Common myeloid progenitor, CD34-positive (primary cell): ENCODE measurements at regions not wholly inside any gene's neighbourhood (a gene's known extent, or its start where the extent isn't known, plus 50 kb on each side); places are given as distances from the start of the nearest gene placed in this dataset.

Source experiments
- CTCF ChIA-PET: fragments of 350-600 bp; sonication (Branson Sonifier 250); formaldehyde crosslinking; loops from one replicate; lab custom pipeline; 2021; ENCODE audit warnings: antibody characterized with exemption; lab: Charles Lee
- POLR2A ChIA-PET: fragments of 350-600 bp; sonication (Branson Sonifier 250); formaldehyde crosslinking; loops from one replicate; lab custom pipeline; 2021; ENCODE audit warnings: antibody characterized with exemption; lab: Charles Lee
- DNase-seq, 3 donors: peaks; one replicate each; pipeline versions ENCODE4 v3.0.0 to v3.0.0-alpha.2; 2013
- H3K27ac ChIP-seq, 2 experiments: 1 replicate in 1 of 2; 2 replicates in 1 of 2; pipeline ENCODE4 v1.7.0; 2013; ENCODE audit warnings: inconsistent platforms in 2 of 2, low read length in 2 of 2, mild to moderate bottlenecking in 2 of 2, low read depth in 1 of 2, moderate library complexity in 1 of 2; ENCODE audit not compliant: severe bottlenecking in 2 of 2, insufficient read depth in 1 of 2, poor library complexity in 1 of 2
- H3K27me3 ChIP-seq, 5 experiments: replicated peaks in 2 of 5; 1 replicate in 3 of 5; 2 replicates in 2 of 5; pipeline versions ENCODE4 v1.6.1 to v1.7.0; 2013; ENCODE audit warnings: low read length in 4 of 5, mild to moderate bottlenecking in 2 of 5, moderate library complexity in 2 of 5, inconsistent platforms in 1 of 5; ENCODE audit not compliant: insufficient read depth in 5 of 5, control insufficient read depth in 4 of 5
- H3K36me3 ChIP-seq, 4 experiments: 1 replicate in 2 of 4; 2 replicates in 2 of 4; pipeline versions ENCODE4 v1.6.1 to v1.7.0; 2013; ENCODE audit warnings: low read length in 3 of 4, control low read depth in 1 of 4, mild to moderate bottlenecking in 1 of 4; ENCODE audit not compliant: control insufficient read depth in 4 of 4, insufficient read depth in 4 of 4
- H3K4me1 ChIP-seq, 4 experiments: 1 replicate in 3 of 4; 2 replicates in 1 of 4; pipeline versions ENCODE4 v1.6.1 to v1.7.1; 2013; ENCODE audit warnings: low read length in 3 of 4, mild to moderate bottlenecking in 3 of 4, control low read depth in 1 of 4, inconsistent platforms in 1 of 4, moderate library complexity in 1 of 4; ENCODE audit not compliant: control insufficient read depth in 4 of 4, insufficient read depth in 4 of 4; ENCODE audit errors: control extremely low read depth in 1 of 4
- H3K4me3 ChIP-seq, 7 experiments: 1 replicate in 4 of 7; 2 replicates in 3 of 7; pipeline versions ENCODE4 v1.5.1 to v1.7.0; 2013; ENCODE audit warnings: mild to moderate bottlenecking in 7 of 7, low read length in 6 of 7, moderate library complexity in 6 of 7, inconsistent platforms in 2 of 7, low read depth in 2 of 7, control low read depth in 1 of 7; ENCODE audit not compliant: insufficient read depth in 4 of 7, control insufficient read depth in 1 of 7; ENCODE audit errors: extremely low read depth in 1 of 7
- H3K9me3 ChIP-seq, 5 experiments: 1 replicate in 4 of 5; 2 replicates in 1 of 5; pipeline versions ENCODE4 v1.6.1 to v1.7.1; 2013; ENCODE audit warnings: low read length in 4 of 5, mild to moderate bottlenecking in 2 of 5, inconsistent platforms in 1 of 5, low read depth in 1 of 5, moderate library complexity in 1 of 5; ENCODE audit not compliant: control insufficient read depth in 4 of 5, insufficient read depth in 2 of 5; ENCODE audit errors: control extremely low read depth in 1 of 5
- WGBS: methylation state at CpG from one replicate; pipeline ENCODE4 v1.1.5; 2013; ENCODE audit not compliant: insufficient coverage; 5-methylcytosine and 5-hydroxymethylcytosine counted together

- Histone ChIP-seq H3K9me3 (no peaks in the 10 kb centered on the region), H3K4me3 (no peak overlapping the region), H3K27ac (no peak overlapping the region), H3K4me1 (no peaks in the 10 kb centered on the region), H3K36me3 (no peaks in the 10 kb centered on the region), H3K27me3 (peaks cover 0 to 8% (median 3%) of the 10 kb centered on the region in 5 experiments)
- POLR2A ChIA-PET = no interaction called here
- WGBS = 96% methylated on average over 7 of the region's 7 CpGs
- CTCF ChIA-PET = no interaction called here
- no peak for DNase-seq
Observed at GRCh38 chr18:78693429-78693828, 286.2 kb upstream of the SALL3 start.

GRCh38 chr18:78696698-78697435 is 282.8 kb upstream of the SALL3 start:
- ChIA-PET CTCF (no interaction called here), POLR2A (no interaction called here)
- Histone ChIP-seq H3K27ac (no peak overlapping the region), H3K27me3 (peaks cover 0 to 9% (median 2%) of the 10 kb centered on the region in 5 experiments), H3K4me1 (no peaks in the 10 kb centered on the region), H3K9me3 (no peaks in the 10 kb centered on the region), H3K36me3 (no peaks in the 10 kb centered on the region), H3K4me3 (no peak overlapping the region)
- 85% methylated on average over 18 of the region's 21 CpGs for WGBS
- no peak for DNase-seq

DNA sequence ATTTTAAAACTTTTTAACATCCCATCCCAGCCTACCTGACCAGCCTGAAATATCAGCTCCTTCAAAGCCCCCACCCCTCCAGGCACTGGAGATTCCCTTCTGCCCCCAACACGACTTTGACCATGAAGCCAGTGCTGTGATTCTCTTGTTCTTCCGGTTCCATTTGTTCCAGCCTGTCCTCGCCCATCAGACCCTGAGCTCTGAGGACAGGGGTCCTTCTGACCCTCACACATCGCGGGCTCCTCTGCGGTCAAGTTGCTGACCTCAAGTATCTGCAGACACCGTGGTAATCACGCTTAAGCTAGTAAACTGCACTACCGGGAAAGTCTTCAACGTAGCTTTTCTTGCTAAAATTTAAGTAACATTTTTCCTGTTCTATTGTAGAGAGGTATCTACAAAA is 282.2 kb upstream of the SALL3 start:
- Histone ChIP-seq H3K27me3 (peaks cover 0 to 14% (median 2%) of the 10 kb centered on the region in 5 experiments), H3K9me3 (no peaks in the 10 kb centered on the region), H3K4me1 (no peaks in the 10 kb centered on the region), H3K27ac (no peak overlapping the region), H3K36me3 (no peaks in the 10 kb centered on the region), H3K4me3 (no peak overlapping the region)
- ChIA-PET POLR2A (no interaction called here), CTCF (no interaction called here)
- 99% methylated on average over 6 of the region's 10 CpGs for WGBS
- DNase-seq = no peak

- 92% methylated on average over 5 of the region's 5 CpGs for WGBS
- DNase-seq = no peak
- H3K4me1 ChIP-seq = no peaks in the 10 kb centered on the region
- H3K4me3 ChIP-seq = no peak overlapping the region
- H3K27me3 ChIP-seq = peaks cover 0 to 14% (median 2%) of the 10 kb centered on the region in 5 experiments
- ChIA-PET CTCF (no interaction called here), POLR2A (no interaction called here)
- H3K36me3 ChIP-seq = no peaks in the 10 kb centered on the region
- no peaks in the 10 kb centered on the region for H3K9me3 ChIP-seq
- no peak overlapping the region for H3K27ac ChIP-seq
Observed at GRCh38 chr18:78698914-78699313, 280.7 kb upstream of the SALL3 start.

DNA sequence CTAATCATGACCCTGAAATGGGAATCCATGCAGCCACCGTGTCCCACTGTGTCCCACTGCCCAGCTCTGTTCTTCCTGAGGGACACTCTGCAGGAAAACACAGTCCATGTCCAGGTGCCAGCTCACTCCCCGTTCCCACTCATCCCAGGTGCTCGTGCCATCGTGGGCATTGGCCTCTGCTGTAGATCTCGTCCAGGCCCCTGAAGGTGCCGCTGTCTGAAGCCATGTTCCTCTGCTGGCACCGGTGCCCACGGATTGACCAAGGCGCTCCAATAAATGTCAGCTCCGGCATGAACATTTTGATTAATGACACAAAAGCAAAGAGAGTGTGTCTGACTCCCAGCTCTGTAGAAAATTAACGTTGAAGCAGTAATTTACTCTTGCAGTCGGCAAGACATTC is 280.1 kb upstream of the SALL3 start:
- Histone ChIP-seq H3K4me1 (no peaks in the 10 kb centered on the region), H3K27ac (no peak overlapping the region), H3K9me3 (no peaks in the 10 kb centered on the region), H3K27me3 (peaks cover 0 to 14% (median 2%) of the 10 kb centered on the region in 5 experiments), H3K36me3 (no peaks in the 10 kb centered on the region), H3K4me3 (no peak overlapping the region)
- ChIA-PET CTCF (no interaction called here), POLR2A (no interaction called here)
- DNase-seq = no peak
- WGBS = 91% methylated on average over 12 of the region's 12 CpGs

DNA sequence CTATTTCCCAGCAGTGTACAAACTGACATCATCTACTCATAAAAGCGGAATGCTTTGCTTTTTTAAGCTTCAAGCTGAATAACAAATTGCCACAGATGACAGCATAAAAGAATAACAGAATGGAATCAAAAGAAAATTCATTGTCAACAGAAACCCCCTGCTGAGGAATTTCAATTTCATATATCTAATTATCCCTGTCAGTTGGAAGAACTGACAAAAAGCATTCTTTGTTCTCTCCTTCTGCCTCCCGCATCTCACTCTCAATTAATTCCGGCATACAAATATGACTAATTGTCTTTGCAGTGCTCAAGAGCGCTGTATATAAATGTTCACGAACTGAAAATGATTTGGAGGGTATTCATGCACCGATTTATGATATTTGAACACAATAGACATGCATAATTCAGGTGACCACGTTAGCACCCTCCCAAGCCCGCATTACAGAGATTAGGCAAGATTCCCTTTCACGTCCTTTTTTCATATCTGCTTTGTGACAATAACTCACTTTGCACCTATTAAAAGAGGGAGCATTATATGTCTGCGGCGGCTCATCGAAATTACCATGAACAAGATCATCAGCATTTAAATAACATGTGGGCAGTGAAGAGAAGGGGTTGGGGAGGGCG is 277.7 kb upstream of the SALL3 start:
- H3K4me3 ChIP-seq = no peak overlapping the region
- no peak overlapping the region for H3K27ac ChIP-seq
- CTCF ChIA-PET = no interaction called here
- no peak for DNase-seq
- H3K27me3 ChIP-seq = peaks cover 0 to 12% (median 2%) of the 10 kb centered on the region in 5 experiments
- H3K9me3 ChIP-seq = no peaks in the 10 kb centered on the region
- WGBS = 81% methylated on average over 8 of the region's 13 CpGs
- H3K36me3 ChIP-seq = no peaks in the 10 kb centered on the region
- no peaks in the 10 kb centered on the region for H3K4me1 ChIP-seq
- POLR2A ChIA-PET = no interaction called here

- no peak for DNase-seq
- Histone ChIP-seq H3K4me1 (no peaks in the 10 kb centered on the region), H3K27ac (no peak overlapping the region), H3K36me3 (no peaks in the 10 kb centered on the region), H3K4me3 (no peak overlapping the region), H3K9me3 (peaks cover 0 to 8% (median 2%) of the 10 kb centered on the region in 5 experiments), H3K27me3 (peaks cover 0 to 12% (median 2%) of the 10 kb centered on the region in 5 experiments)
- ChIA-PET POLR2A (no interaction called here), CTCF (no interaction called here)
- 90% methylated on average over 26 of the region's 26 CpGs for WGBS
Observed at GRCh38 chr18:78703291-78703690, 276.3 kb upstream of the SALL3 start.
